B cell (primary cell): ENCODE measurements at regions not wholly inside any gene's neighbourhood (a gene's known extent, or its start where the extent isn't known, plus 50 kb on each side); places are given as distances from the start of the nearest gene placed in this dataset.

Experiments
- ATAC-seq: fragments of 200-7000 bp; cut with Tn5 transposase; one replicate; pipeline ENCODE4 v1.10.0; 2021; ENCODE audit warnings: low read depth, mild to moderate bottlenecking, moderate number of reproducible peaks, moderate library complexity
- CTCF ChIA-PET: fragments of 350-600 bp; sonication (Branson Sonifier 250); formaldehyde crosslinking; loops from one replicate; lab custom pipeline; 2021; ENCODE audit warnings: antibody characterized with exemption, inconsistent platforms; lab: Charles Lee
- POLR2A ChIA-PET: fragments of 350-600 bp; sonication (Branson Sonifier 250); formaldehyde crosslinking; loops from one replicate; lab custom pipeline; 2021; ENCODE audit warnings: antibody characterized with exemption; lab: Charles Lee
- DNase-seq: peaks from one replicate; pipeline ENCODE4 v3.0.0; 2013
- H2AFZ ChIP-seq: 2 replicates; pipeline ENCODE4 v1.6.1; 2012; ENCODE audit warnings: mild to moderate bottlenecking, low read depth, low read length; ENCODE audit not compliant: insufficient read depth, poor library complexity, severe bottlenecking
- H3K27ac ChIP-seq, 2 donors: 1 replicate in 1 of 2; 2 replicates in 1 of 2; pipeline ENCODE4 v1.5.1; 2012 to 2013; ENCODE audit warnings: low read length in 2 of 2, mild to moderate bottlenecking in 2 of 2, moderate library complexity in 1 of 2
- H3K27me3 ChIP-seq, 4 experiments: fragments of 200-600 bp in 1 of 4; sonication (generic) in 1 of 4; replicated peaks in 1 of 4; 1 replicate in 2 of 4; 2 replicates in 2 of 4; pipeline versions ENCODE4 v1.6.1 to v1.7.0; 2013 to 2016; ENCODE audit warnings: low read length in 3 of 4, mild to moderate bottlenecking in 2 of 4, mixed read lengths in 1 of 4, moderate library complexity in 1 of 4; ENCODE audit not compliant: insufficient read depth in 4 of 4, control insufficient read depth in 3 of 4; ENCODE audit errors: control extremely low read depth in 1 of 4
- H3K36me3 ChIP-seq, 2 experiments: replicated peaks in 1 of 2; 1 replicate in 1 of 2; 2 replicates in 1 of 2; pipeline versions ENCODE4 v1.6.1 to v1.7.1; 2013; ENCODE audit warnings: low read length in 1 of 2; ENCODE audit not compliant: insufficient read depth in 2 of 2, control insufficient read depth in 1 of 2; ENCODE audit errors: control extremely low read depth in 1 of 2, extremely low read depth in 1 of 2
- H3K4me1 ChIP-seq, 2 donors: fragments of 200-600 bp in 1 of 2; sonication (generic) in 1 of 2; 1 replicate in 1 of 2; 2 replicates in 1 of 2; pipeline versions ENCODE4 v1.5.1 to v1.6.1; 2013 to 2017; ENCODE audit warnings: low read length in 2 of 2; ENCODE audit not compliant: control insufficient read depth in 2 of 2, insufficient read depth in 2 of 2
- H3K4me2 ChIP-seq: replicated peaks from 2 replicates; pipeline ENCODE3; 2012; ENCODE audit warnings: mild to moderate bottlenecking, low read depth, low read length; ENCODE audit not compliant: poor library complexity, severe bottlenecking
- H3K4me3 ChIP-seq, 5 experiments: fragments of 200-600 bp in 1 of 5; sonication (generic) in 1 of 5; 1 replicate in 3 of 5; 2 replicates in 2 of 5; pipeline versions ENCODE4 v1.5.1 to v1.7.0; 2011 to 2016; ENCODE audit warnings: low read length in 4 of 5, mild to moderate bottlenecking in 4 of 5, low read depth in 2 of 5, control low read depth in 1 of 5, moderate library complexity in 1 of 5; ENCODE audit not compliant: insufficient read depth in 1 of 5; ENCODE audit errors: control extremely low read depth in 1 of 5, extremely low read depth in 1 of 5
- H3K79me2 ChIP-seq: fragments of 200-600 bp; sonication (generic); one replicate; pipeline ENCODE4 v1.6.0; 2016; ENCODE audit warnings: low read length; ENCODE audit not compliant: control insufficient read depth, insufficient read depth
- H3K9ac ChIP-seq: fragments of 200-600 bp; sonication (generic); 2 replicates; pipeline ENCODE4 v1.6.1; 2017; ENCODE audit warnings: mild to moderate bottlenecking, low read length, moderate library complexity
- H3K9me3 ChIP-seq, 3 donors: one replicate each; pipeline versions ENCODE4 v1.6.1 to v1.7.1; 2013; ENCODE audit warnings: low read length in 2 of 3; ENCODE audit not compliant: control insufficient read depth in 2 of 3, insufficient read depth in 1 of 3; ENCODE audit errors: control extremely low read depth in 1 of 3
- H4K20me1 ChIP-seq: 2 replicates; pipeline ENCODE4 v1.6.0; 2012; ENCODE audit warnings: mild to moderate bottlenecking, low read length; ENCODE audit not compliant: insufficient read depth, control insufficient read depth, poor library complexity, severe bottlenecking
- H3K27ac Mint-ChIP-seq: one replicate; pipeline ENCODE4 v1.8.0; 2021; ENCODE audit warnings: mixed read lengths
- H3K27me3 Mint-ChIP-seq: one replicate; pipeline ENCODE4 v1.8.0; 2021; ENCODE audit warnings: mixed read lengths
- H3K4me1 Mint-ChIP-seq: one replicate; pipeline ENCODE4 v1.8.0; 2021; ENCODE audit warnings: mixed read lengths
- H3K4me3 Mint-ChIP-seq: one replicate; pipeline ENCODE4 v1.8.0; 2021; ENCODE audit warnings: mixed read lengths
- H3K9me3 Mint-ChIP-seq: one replicate; pipeline ENCODE4 v1.8.0; 2022; ENCODE audit warnings: mixed read lengths; ENCODE audit not compliant: insufficient read depth
- EZH2 ChIP-seq: IDR thresholded peaks from 2 replicates; pipeline ENCODE4 v1.6.1; 2012; ENCODE audit warnings: borderline replicate concordance, low read depth, mild to moderate bottlenecking, moderate library complexity, low read length; ENCODE audit not compliant: insufficient read depth, poor library complexity, severe bottlenecking
- WGBS: methylation state at CpG from one replicate; pipeline ENCODE4 v1.1.5; 2013; ENCODE audit warnings: missing lambda C conversion rate; ENCODE audit not compliant: insufficient coverage; 5-methylcytosine and 5-hydroxymethylcytosine counted together
- intact Hi-C: fragments of 100-400 bp; cut with micrococcal nuclease; formaldehyde crosslinking; loops from one replicate; pipeline ENCODE4 v1.10.0; 2022
- TF ChIP-seq, protein P1 (sequence below): fragments of 200-600 bp; IDR thresholded peaks from one replicate; pipeline ENCODE4 v1.8.0; 2022; ENCODE audit warnings: antibody characterized with exemption, mild to moderate bottlenecking

DNA sequence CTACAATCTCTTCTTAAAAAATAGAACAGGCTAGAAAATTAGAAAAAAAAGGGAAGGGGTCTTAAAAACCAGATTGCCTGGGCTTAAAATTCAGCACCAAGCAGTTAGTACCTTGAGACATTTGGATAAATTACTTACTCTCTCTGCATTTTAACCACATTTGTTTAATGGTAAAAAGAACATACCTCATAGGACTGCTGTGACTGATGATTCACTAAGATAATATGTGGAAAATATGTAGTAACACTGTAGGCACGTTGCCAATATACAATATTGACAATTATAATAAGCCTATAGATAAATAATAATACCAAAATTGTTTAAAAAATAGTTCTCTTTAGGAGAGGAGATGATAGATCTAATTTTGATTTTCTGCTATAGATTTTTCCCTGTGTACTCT is 750.4 kb downstream of the TENT5A start:
- H3K4me1 Mint-ChIP-seq = no peaks in the 10 kb centered on the region
- no peak overlapping the region for H3K4me3 ChIP-seq
- DNase-seq (no peak), ATAC-seq (no peak)
- H3K27me3 ChIP-seq = no peaks in the 10 kb centered on the region
- no peaks in the 10 kb centered on the region for H3K79me2 ChIP-seq
- no peak overlapping the region for H3K9ac ChIP-seq
- no peak overlapping the region for H3K27ac Mint-ChIP-seq
- H3K4me3 Mint-ChIP-seq = no peak overlapping the region
- no peaks in the 10 kb centered on the region for H3K36me3 ChIP-seq
- CTCF ChIA-PET = no interaction called here
- no peak overlapping the region for H3K27ac ChIP-seq
- H3K27me3 Mint-ChIP-seq = no peaks in the 10 kb centered on the region
- no peak overlapping the region for H2AFZ ChIP-seq
- no peaks in the 10 kb centered on the region for H4K20me1 ChIP-seq
- H3K4me2 ChIP-seq = no peak overlapping the region
- intact Hi-C loops = no loop called here
- no CpG with 5 or more reads among the region's 1 CpG for WGBS
- H3K9me3 ChIP-seq = peaks cover 0 to 8% (median 0%) of the 10 kb centered on the region in 3 donors
- peaks cover 4% of the 10 kb centered on the region for H3K9me3 Mint-ChIP-seq
- no peak for TF ChIP-seq EZH2
- TF ChIP-seq, protein P1, sequence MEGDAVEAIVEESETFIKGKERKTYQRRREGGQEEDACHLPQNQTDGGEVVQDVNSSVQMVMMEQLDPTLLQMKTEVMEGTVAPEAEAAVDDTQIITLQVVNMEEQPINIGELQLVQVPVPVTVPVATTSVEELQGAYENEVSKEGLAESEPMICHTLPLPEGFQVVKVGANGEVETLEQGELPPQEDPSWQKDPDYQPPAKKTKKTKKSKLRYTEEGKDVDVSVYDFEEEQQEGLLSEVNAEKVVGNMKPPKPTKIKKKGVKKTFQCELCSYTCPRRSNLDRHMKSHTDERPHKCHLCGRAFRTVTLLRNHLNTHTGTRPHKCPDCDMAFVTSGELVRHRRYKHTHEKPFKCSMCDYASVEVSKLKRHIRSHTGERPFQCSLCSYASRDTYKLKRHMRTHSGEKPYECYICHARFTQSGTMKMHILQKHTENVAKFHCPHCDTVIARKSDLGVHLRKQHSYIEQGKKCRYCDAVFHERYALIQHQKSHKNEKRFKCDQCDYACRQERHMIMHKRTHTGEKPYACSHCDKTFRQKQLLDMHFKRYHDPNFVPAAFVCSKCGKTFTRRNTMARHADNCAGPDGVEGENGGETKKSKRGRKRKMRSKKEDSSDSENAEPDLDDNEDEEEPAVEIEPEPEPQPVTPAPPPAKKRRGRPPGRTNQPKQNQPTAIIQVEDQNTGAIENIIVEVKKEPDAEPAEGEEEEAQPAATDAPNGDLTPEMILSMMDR = no peak
- POLR2A ChIA-PET = no interaction called here
- no peaks in the 10 kb centered on the region for H3K4me1 ChIP-seq

DNA sequence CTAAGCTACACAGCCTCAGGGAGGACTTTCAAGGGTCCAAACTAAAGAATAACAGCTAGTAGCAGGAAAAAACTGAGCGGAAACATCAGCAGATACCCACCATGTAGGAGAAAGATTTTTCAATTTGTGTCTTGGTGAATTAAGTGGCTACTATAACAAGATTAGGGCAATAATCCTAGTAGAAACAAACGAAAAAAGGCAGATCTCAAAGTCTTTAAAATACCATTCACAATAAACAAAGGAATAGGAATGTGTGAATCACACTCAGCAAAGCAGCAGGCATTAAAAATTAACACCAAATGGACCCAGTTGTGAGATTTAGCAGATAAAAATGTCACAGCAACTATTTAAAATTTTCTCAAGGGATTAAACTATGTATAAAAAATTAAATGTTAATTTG is 761.2 kb downstream of the TENT5A start:
- no peak overlapping the region for H3K4me2 ChIP-seq
- H3K4me3 ChIP-seq = no peak overlapping the region
- no peaks in the 10 kb centered on the region for H3K4me1 Mint-ChIP-seq
- H3K9me3 Mint-ChIP-seq = peaks cover 2% of the 10 kb centered on the region
- H3K9me3 ChIP-seq = no peaks in the 10 kb centered on the region
- no peaks in the 10 kb centered on the region for H4K20me1 ChIP-seq
- ATAC-seq (no peak), DNase-seq (no peak)
- WGBS = no CpG with 5 or more reads among the region's 2 CpGs
- H3K79me2 ChIP-seq = no peaks in the 10 kb centered on the region
- no peak overlapping the region for H3K4me3 Mint-ChIP-seq
- H3K27ac ChIP-seq = no peak overlapping the region
- H3K36me3 ChIP-seq = no peaks in the 10 kb centered on the region
- no peak overlapping the region for H3K9ac ChIP-seq
- POLR2A ChIA-PET = no interaction called here
- no peak for TF ChIP-seq EZH2
- TF ChIP-seq, protein P1 = no peak
- no peaks in the 10 kb centered on the region for H3K27me3 Mint-ChIP-seq
- CTCF ChIA-PET = no interaction called here
- no peak overlapping the region for H3K27ac Mint-ChIP-seq
- H2AFZ ChIP-seq = no peak overlapping the region
- intact Hi-C loops = no loop called here
- H3K4me1 ChIP-seq = no peaks in the 10 kb centered on the region
- H3K27me3 ChIP-seq = no peaks in the 10 kb centered on the region
